Lower lobe of right lung (tissue), 2 donors: ENCODE measurements at regions not wholly inside any gene's neighbourhood (a gene's known extent, or its start where the extent isn't known, plus 50 kb on each side); places are given as distances from the start of the nearest gene placed in this dataset.

Experiments used
- ATAC-seq, 2 donors: fragments of 200-7000 bp; cut with Tn5 transposase; one replicate each; pipeline ENCODE4 v1.9.1; 2020 to 2022; ENCODE audit warnings: mild to moderate bottlenecking in 2 of 2, moderate library complexity in 2 of 2
- DNase-seq: peaks from one replicate; pipeline ENCODE4 v3.0.0-alpha.2; 2020
- H3K27ac ChIP-seq: fragments of 200-600 bp; one replicate; pipeline ENCODE4 v1.8.0; 2022
- H3K27me3 ChIP-seq: fragments of 200-600 bp; one replicate; pipeline ENCODE4 v1.8.0; 2022; ENCODE audit warnings: low read depth
- H3K36me3 ChIP-seq: fragments of 200-600 bp; one replicate; pipeline ENCODE4 v1.8.0; 2022; ENCODE audit warnings: mild to moderate bottlenecking
- H3K4me1 ChIP-seq: fragments of 200-600 bp; one replicate; pipeline ENCODE4 v1.8.0; 2022
- H3K4me3 ChIP-seq: fragments of 200-600 bp; one replicate; pipeline ENCODE4 v1.8.0; 2022; ENCODE audit warnings: mild to moderate bottlenecking
- H3K9me3 ChIP-seq: fragments of 200-600 bp; one replicate; pipeline ENCODE4 v1.8.0; 2022
- intact Hi-C: fragments of 100-400 bp; cut with DNase I; formaldehyde crosslinking; loops from one replicate; pipeline ENCODE4 v1.11.0; 2022
- TF ChIP-seq, protein P1 (sequence below): fragments of 200-600 bp; IDR thresholded peaks from one replicate; pipeline ENCODE4 v1.8.0; 2022; ENCODE audit warnings: antibody characterized with exemption, mild to moderate bottlenecking
- donor health status: DM: no; HTN: yes; CAD: no; lungs with severe emphysema.

DNA sequence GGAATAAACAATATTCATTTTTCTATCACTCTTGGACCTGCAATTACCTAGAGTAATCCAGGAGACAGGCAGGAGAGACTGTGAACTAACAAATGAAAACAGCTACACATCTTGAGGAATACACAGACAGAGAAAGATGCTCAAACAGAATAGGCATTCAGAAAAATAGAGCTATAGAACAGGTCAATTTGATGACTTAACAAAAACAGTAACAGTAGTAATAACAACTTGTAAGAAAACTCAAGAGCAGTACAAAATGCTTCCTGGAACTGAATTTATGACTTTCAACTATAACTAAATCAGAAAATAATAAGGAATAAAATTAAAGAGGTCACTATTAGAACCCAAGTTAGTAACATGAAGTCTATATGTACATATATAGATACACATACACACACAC is 579.3 kb downstream of the TLR4 start:
- TF ChIP-seq, protein P1, sequence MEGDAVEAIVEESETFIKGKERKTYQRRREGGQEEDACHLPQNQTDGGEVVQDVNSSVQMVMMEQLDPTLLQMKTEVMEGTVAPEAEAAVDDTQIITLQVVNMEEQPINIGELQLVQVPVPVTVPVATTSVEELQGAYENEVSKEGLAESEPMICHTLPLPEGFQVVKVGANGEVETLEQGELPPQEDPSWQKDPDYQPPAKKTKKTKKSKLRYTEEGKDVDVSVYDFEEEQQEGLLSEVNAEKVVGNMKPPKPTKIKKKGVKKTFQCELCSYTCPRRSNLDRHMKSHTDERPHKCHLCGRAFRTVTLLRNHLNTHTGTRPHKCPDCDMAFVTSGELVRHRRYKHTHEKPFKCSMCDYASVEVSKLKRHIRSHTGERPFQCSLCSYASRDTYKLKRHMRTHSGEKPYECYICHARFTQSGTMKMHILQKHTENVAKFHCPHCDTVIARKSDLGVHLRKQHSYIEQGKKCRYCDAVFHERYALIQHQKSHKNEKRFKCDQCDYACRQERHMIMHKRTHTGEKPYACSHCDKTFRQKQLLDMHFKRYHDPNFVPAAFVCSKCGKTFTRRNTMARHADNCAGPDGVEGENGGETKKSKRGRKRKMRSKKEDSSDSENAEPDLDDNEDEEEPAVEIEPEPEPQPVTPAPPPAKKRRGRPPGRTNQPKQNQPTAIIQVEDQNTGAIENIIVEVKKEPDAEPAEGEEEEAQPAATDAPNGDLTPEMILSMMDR, result no peak
- DNase-seq, result no peak
- H3K4me1 ChIP-seq, result no peaks in the 10 kb centered on the region
- H3K9me3 ChIP-seq, result no peaks in the 10 kb centered on the region
- intact Hi-C loops, result no loop called here
- no peaks in the 10 kb centered on the region for H3K27me3 ChIP-seq
- no peaks in the 10 kb centered on the region for H3K36me3 ChIP-seq
- no peak overlapping the region for H3K4me3 ChIP-seq
- H3K27ac ChIP-seq, result no peak overlapping the region
- ATAC-seq, result no peak

DNA sequence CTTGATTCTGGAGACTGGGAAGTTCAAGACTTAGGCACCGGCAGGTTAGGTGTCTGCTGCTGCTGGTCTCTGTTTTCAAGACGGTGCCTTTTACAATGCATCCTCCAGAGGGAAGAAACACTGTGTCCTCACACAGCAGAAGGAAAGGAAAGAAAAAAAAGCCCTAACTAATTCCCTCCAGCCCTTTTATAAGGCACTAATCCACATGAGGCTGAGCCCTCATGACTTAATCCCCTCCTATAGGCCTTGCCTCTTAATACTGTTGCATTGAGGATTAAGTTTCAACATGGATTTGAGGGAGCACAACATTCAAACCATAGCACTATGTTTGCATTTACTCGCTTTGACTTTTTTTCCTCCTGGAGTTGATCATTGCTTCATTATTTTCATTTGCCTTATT is 585.9 kb downstream of the TLR4 start:
- no peak overlapping the region for H3K27ac ChIP-seq
- peaks cover 4% of the 10 kb centered on the region for H3K9me3 ChIP-seq
- no peak for ATAC-seq
- intact Hi-C loops, result no loop called here
- no peaks in the 10 kb centered on the region for H3K36me3 ChIP-seq
- no peak overlapping the region for H3K4me3 ChIP-seq
- TF ChIP-seq, protein P1, result no peak
- no peaks in the 10 kb centered on the region for H3K4me1 ChIP-seq
- no peak for DNase-seq
- no peaks in the 10 kb centered on the region for H3K27me3 ChIP-seq

DNA sequence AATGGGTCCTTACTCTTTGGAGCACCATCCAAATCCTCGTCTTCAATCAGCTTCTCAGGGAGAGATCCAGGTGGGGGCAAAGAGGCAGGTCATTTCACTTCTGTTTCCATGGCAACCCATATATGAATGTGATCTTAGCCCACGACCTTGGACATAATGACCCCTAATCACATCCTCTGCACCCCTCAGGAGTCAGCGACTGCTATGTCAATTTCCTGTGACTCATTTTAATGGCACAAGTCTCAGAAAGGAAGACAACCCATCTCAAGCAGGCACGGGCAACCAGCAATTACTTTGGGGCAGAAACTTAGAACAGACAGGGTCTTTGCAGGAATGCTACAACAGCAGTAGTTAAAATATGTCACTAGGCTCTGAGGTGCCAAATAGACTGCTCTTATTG is 591.2 kb downstream of the TLR4 start:
- no peaks in the 10 kb centered on the region for H3K9me3 ChIP-seq
- TF ChIP-seq, protein P1, result no peak
- no peaks in the 10 kb centered on the region for H3K4me1 ChIP-seq
- no peak overlapping the region for H3K27ac ChIP-seq
- no peaks in the 10 kb centered on the region for H3K27me3 ChIP-seq
- intact Hi-C loops, result no loop called here
- H3K4me3 ChIP-seq, result no peak overlapping the region
- no peaks in the 10 kb centered on the region for H3K36me3 ChIP-seq
- no peak for ATAC-seq
- DNase-seq, result no peak

DNA sequence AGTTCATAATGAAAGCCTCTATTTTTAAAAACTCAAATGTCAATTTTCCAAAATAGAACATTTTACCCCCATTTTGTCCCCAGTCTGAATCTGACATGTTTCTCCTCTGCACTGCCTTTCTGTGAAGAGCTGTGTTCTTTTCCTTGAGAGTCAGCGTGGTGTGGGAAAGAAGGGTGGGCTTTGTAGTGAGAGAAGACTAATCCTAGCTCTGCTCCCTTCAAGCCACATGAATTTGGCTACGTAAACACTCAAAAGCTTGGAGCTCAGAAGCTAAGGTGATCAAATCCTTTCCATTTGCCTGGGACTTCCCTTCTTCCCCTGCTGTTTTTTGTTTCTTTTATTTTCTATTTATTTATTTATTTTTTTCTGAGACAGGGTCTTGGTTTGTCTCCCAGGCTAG is 598.5 kb downstream of the TLR4 start:
- no peaks in the 10 kb centered on the region for H3K9me3 ChIP-seq
- no peaks in the 10 kb centered on the region for H3K36me3 ChIP-seq
- ATAC-seq (no peak), DNase-seq (no peak)
- no peak overlapping the region for H3K4me3 ChIP-seq
- no peaks in the 10 kb centered on the region for H3K4me1 ChIP-seq
- no peak overlapping the region for H3K27ac ChIP-seq
- intact Hi-C loops, result no loop called here
- no peaks in the 10 kb centered on the region for H3K27me3 ChIP-seq
- TF ChIP-seq, protein P1, result no peak

DNA sequence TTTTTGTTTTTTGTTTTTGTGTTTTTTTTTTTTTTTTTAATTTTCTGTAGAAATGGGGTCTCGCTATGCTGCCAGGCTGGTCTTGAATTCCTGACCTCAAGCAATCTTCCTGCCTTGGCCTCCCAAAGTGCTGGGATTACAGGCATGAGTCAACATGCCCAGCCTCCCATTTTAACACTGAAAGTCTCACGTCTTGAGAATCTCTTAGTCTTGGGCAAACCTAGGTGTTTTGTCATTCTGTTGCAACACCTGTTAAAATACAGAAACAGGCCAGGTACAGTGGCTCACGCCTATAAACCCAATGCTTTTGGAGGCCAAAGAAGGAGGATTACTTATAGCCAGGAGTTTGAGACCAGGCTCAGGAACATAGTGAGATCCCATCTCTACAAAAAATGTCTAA is 599.0 kb downstream of the TLR4 start:
- no peak overlapping the region for H3K4me3 ChIP-seq
- TF ChIP-seq, protein P1, result no peak
- H3K4me1 ChIP-seq, result no peaks in the 10 kb centered on the region
- intact Hi-C loops, result no loop called here
- ATAC-seq (no peak), DNase-seq (no peak)
- no peak overlapping the region for H3K27ac ChIP-seq
- H3K36me3 ChIP-seq, result no peaks in the 10 kb centered on the region
- no peaks in the 10 kb centered on the region for H3K9me3 ChIP-seq
- H3K27me3 ChIP-seq, result no peaks in the 10 kb centered on the region

DNA sequence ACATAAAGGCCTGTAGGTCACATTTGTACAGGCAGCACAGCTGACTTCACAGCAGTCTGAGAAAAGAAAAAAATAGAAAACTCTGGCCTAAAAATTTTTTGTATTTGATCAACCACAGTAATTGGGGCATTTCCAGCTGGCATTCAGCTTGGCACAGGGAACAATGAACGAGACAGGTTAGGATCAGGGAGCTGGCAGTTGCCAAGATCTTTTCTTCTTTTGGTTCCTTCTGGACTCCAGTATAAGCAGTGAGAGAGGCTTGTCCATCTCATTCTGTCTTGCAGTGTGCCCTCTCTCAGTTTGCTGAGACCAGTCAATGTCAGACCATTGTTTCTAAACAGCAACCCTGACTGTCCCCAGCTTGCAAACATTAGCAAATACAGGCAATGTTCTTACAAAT is 601.1 kb downstream of the TLR4 start:
- no peak for ATAC-seq
- Histone ChIP-seq H3K27ac (no peak overlapping the region), H3K4me3 (no peak overlapping the region), H3K27me3 (no peaks in the 10 kb centered on the region), H3K36me3 (no peaks in the 10 kb centered on the region), H3K4me1 (no peaks in the 10 kb centered on the region), H3K9me3 (no peaks in the 10 kb centered on the region)
- intact Hi-C loops, result no loop called here
- DNase-seq, result no peak
- TF ChIP-seq, protein P1, result no peak
